NB4 (cell line): ENCODE measurements at regions not wholly inside any gene's neighbourhood (a gene's known extent, or its start where the extent isn't known, plus 50 kb on each side); places are given as distances from the start of the nearest gene placed in this dataset.

Experiments
- CTCF ChIP-seq: IDR thresholded peaks from one replicate; pipeline ENCODE4 v1.5.1; 2012; ENCODE audit warnings: low read depth, low read length
- MAX ChIP-seq: IDR thresholded peaks from 2 replicates; pipeline ENCODE4 v1.6.1; 2011; ENCODE audit warnings: low read depth, low read length
- POLR2A ChIP-seq: IDR thresholded peaks from 2 replicates; pipeline ENCODE4 v1.6.1; 2011; ENCODE audit warnings: mild to moderate bottlenecking; ENCODE audit not compliant: insufficient read length; ENCODE audit errors: extremely low read depth

GRCh38 chr4:182073278-182073677, 169.9 kb upstream of the TENM3 start:
- TF ChIP-seq POLR2A (no peak), CTCF (no peak), MAX (no peak)
